HepG2 (cell line): ENCODE measurements at regions not wholly inside any gene's neighbourhood (a gene's known extent, or its start where the extent isn't known, plus 50 kb on each side); places are given as distances from the start of the nearest gene placed in this dataset.

Source experiments
- ATAC-seq: fragments of 200-7000 bp; cut with Tn5 transposase; 3 replicates; pipeline ENCODE4 v1.9.1; 2020; ENCODE audit warnings: mild to moderate bottlenecking, moderate library complexity
- BruUV-seq: library from RNA; stranded (reverse); fragments of 400-500 nt; replicated peaks from 2 replicates; lab custom pipeline; 2021; lab: Mats Ljungman, UMichigan
- CTCF ChIA-PET: fragments of 300-600 bp; formaldehyde crosslinking; extraction: SDS; loops from one replicate; lab custom pipeline; 2021; ENCODE audit warnings: low total read pairs, inconsistent platforms, low intra/inter-chr PET ratio; lab: Yijun Ruan, JAX
- POLR2A ChIA-PET: fragments of 350-600 bp; sonication (Branson Sonifier 250); formaldehyde crosslinking; loops from one replicate; lab custom pipeline; 2020; ENCODE audit warnings: antibody characterized with exemption, inconsistent platforms; lab: Yijun Ruan, JAX
- DNase-seq: peaks from one replicate; pipeline ENCODE4 v3.0.0-alpha.2; 2015; ENCODE audit warnings: low spot score
- FAIRE-seq: peaks from 3 replicates; lab custom pipeline; 2011; peaks lifted over from hg19 to GRCh38; lab: Jason Lieb, UNC
- H2AFZ ChIP-seq: one replicate; pipeline ENCODE4 v1.6.1; 2011; ENCODE audit warnings: low read length, inconsistent platforms
- H3K27ac ChIP-seq: fragments of 300-600 bp; 3 replicates; pipeline ENCODE4 v1.8.0; 2011; ENCODE audit warnings: mixed run types, mild to moderate bottlenecking, mixed read lengths, low read length, inconsistent platforms; ENCODE audit not compliant: insufficient read depth; ENCODE audit errors: extremely low read length
- H3K27me3 ChIP-seq, 2 experiments: fragments of 200-600 bp in 1 of 2; 2 replicates in 1 of 2; 3 replicates in 1 of 2; pipeline versions ENCODE4 v1.6.0 to v1.8.0; 2011; ENCODE audit warnings: low read length in 2 of 2, mild to moderate bottlenecking in 2 of 2, moderate library complexity in 2 of 2, inconsistent platforms in 1 of 2; ENCODE audit not compliant: insufficient read depth in 2 of 2, control insufficient read depth in 1 of 2
- H3K36me3 ChIP-seq, 2 experiments: fragments of 200-600 bp in 1 of 2; replicated peaks in 1 of 2; 2 replicates in 1 of 2; 3 replicates in 1 of 2; pipeline versions ENCODE4 v1.5.1 to v1.8.0; 2011; ENCODE audit warnings: low read length in 2 of 2, inconsistent platforms in 1 of 2; ENCODE audit not compliant: insufficient read depth in 2 of 2, control insufficient read depth in 1 of 2
- H3K4me1 ChIP-seq: 2 replicates; pipeline ENCODE4 v1.5.1; 2012; ENCODE audit warnings: low read length, inconsistent platforms; ENCODE audit not compliant: insufficient read depth
- H3K4me2 ChIP-seq: 2 replicates; pipeline ENCODE4 v1.6.0; 2011; ENCODE audit warnings: low read depth, low read length, inconsistent platforms
- H3K4me3 ChIP-seq, 3 experiments: fragments of 200-600 bp in 1 of 3; sonication (generic), shearing (Covaris generic) in 1 of 3; replicated peaks in 1 of 3; 2 replicates each; pipeline ENCODE4 v1.5.1; 2011 to 2016; ENCODE audit warnings: low read length in 3 of 3, inconsistent platforms in 2 of 3, low read depth in 2 of 3, mild to moderate bottlenecking in 2 of 3, control low read depth in 1 of 3, mixed read lengths in 1 of 3; ENCODE audit not compliant: insufficient read depth in 1 of 3
- H3K79me2 ChIP-seq: one replicate; pipeline ENCODE4 v1.6.1; 2011; ENCODE audit warnings: low read length, inconsistent platforms; ENCODE audit not compliant: insufficient read depth
- H3K9ac ChIP-seq: 2 replicates; pipeline ENCODE4 v1.6.0; 2011; ENCODE audit warnings: mild to moderate bottlenecking, low read depth, low read length, inconsistent platforms; ENCODE audit not compliant: insufficient read depth
- H3K9me3 ChIP-seq: 2 replicates; pipeline ENCODE4 v1.5.1; 2012; ENCODE audit warnings: mild to moderate bottlenecking, low read length
- H4K20me1 ChIP-seq: 2 replicates; pipeline ENCODE4 v1.6.0; 2011; ENCODE audit warnings: inconsistent platforms, mild to moderate bottlenecking, low read length, moderate library complexity; ENCODE audit not compliant: insufficient read depth
- CCAR2 ChIP-seq: fragments of 200-400 bp; formaldehyde crosslinking; optimal IDR thresholded peaks from 2 replicates; pipeline ENCODE3; 2018; ENCODE audit warnings: low read depth, mild to moderate bottlenecking, low read length, moderate library complexity
- HNF4A ChIP-seq: sonication (generic); formaldehyde crosslinking; IDR thresholded peaks from 2 replicates; pipeline ENCODE4 v1.4.0; 2020; ENCODE audit warnings: missing genetic modification reagents
- MBD4 ChIP-seq: IDR thresholded peaks from 2 replicates; pipeline ENCODE4 v1.6.1; 2012; ENCODE audit warnings: low read length, inconsistent platforms, borderline replicate concordance
- MED1 ChIP-seq: sonication (generic); formaldehyde crosslinking; IDR thresholded peaks from 2 replicates; pipeline ENCODE4 v1.4.0; 2020; ENCODE audit warnings: missing genetic modification reagents
- NFYB ChIP-seq: sonication (generic); formaldehyde crosslinking; IDR thresholded peaks from 2 replicates; pipeline ENCODE4 v1.4.0; 2020; ENCODE audit warnings: missing genetic modification reagents
- NR2C2 ChIP-seq: sonication (generic); formaldehyde crosslinking; IDR thresholded peaks from 2 replicates; pipeline ENCODE4 v1.4.0; 2020; ENCODE audit warnings: missing genetic modification reagents, mild to moderate bottlenecking, moderate library complexity, borderline replicate concordance
- ZNF251 ChIP-seq: sonication (generic); formaldehyde crosslinking; IDR thresholded peaks from 2 replicates; pipeline ENCODE4 v1.9.0; 2021; ENCODE audit warnings: mild to moderate bottlenecking, missing genetic modification reagents
- WGBS: methylation state at CpG from one replicate; pipeline ENCODE4 v1.1.6; 2017; ENCODE audit warnings: low lambda C conversion rate; 5-methylcytosine and 5-hydroxymethylcytosine counted together
- in situ Hi-C: cut with HindIII; loops from 2 replicates; pipeline ENCODE4 v1.10.0; 2017; ENCODE audit warnings: low pct_unique_long_range_greater_than_20kb; ENCODE audit not compliant: extremely low pct_ligation_motif_present
- intact Hi-C: fragments of 100-400 bp; cut with micrococcal nuclease; formaldehyde crosslinking; loops from one replicate; pipeline ENCODE4 v1.10.0; 2022; ENCODE audit not compliant: unreplicated experiment
- TF ChIP-seq, protein P1 (sequence below): sonication (generic); formaldehyde crosslinking; IDR thresholded peaks from 2 replicates; pipeline ENCODE4 v1.4.0; 2020; ENCODE audit warnings: missing genetic modification reagents
- TF ChIP-seq, protein P2 (sequence below): IDR thresholded peaks from 2 replicates; pipeline ENCODE4 v1.6.1; 2016
- TF ChIP-seq, protein P3 (sequence below): sonication (generic); formaldehyde crosslinking; IDR thresholded peaks from 2 replicates; pipeline ENCODE4 v1.5.1; 2020; ENCODE audit warnings: mild to moderate bottlenecking, missing genetic modification reagents, borderline replicate concordance
- TF ChIP-seq, protein P4 (sequence below): sonication (generic); formaldehyde crosslinking; IDR thresholded peaks from 2 replicates; pipeline ENCODE4 v1.4.0; 2020; ENCODE audit warnings: missing genetic modification reagents

DNA sequence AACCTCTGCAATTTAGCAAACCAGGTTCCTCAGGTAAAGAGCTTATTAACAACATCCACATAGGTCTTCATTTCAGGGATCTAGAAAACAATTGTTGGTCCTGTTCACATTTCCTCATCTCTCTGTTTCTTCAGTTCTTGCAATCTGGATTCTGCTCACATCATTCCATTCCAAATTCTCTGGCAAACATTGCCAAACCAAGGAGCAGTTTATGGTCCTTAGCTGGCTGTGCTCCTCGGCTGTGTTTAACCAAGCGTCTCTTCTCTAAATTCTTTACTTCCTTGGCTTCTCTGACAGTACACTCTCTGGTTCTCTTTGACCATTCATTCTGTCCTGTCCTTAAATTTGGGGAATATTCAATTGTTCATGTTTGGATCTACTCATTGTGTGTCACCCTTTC lies 65.8 kb upstream of the RANBP3L start (continued):
- TF ChIP-seq, protein P1, sequence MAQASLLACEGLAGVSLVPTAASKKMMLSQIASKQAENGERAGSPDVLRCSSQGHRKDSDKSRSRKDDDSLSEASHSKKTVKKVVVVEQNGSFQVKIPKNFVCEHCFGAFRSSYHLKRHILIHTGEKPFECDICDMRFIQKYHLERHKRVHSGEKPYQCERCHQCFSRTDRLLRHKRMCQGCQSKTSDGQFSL: no peak
- TF ChIP-seq, protein P2, sequence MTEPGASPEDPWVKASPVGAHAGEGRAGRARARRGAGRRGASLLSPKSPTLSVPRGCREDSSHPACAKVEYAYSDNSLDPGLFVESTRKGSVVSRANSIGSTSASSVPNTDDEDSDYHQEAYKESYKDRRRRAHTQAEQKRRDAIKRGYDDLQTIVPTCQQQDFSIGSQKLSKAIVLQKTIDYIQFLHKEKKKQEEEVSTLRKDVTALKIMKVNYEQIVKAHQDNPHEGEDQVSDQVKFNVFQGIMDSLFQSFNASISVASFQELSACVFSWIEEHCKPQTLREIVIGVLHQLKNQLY: no peak
- no peak for TF ChIP-seq MED1 (CRISPR knock-in tag)

DNA sequence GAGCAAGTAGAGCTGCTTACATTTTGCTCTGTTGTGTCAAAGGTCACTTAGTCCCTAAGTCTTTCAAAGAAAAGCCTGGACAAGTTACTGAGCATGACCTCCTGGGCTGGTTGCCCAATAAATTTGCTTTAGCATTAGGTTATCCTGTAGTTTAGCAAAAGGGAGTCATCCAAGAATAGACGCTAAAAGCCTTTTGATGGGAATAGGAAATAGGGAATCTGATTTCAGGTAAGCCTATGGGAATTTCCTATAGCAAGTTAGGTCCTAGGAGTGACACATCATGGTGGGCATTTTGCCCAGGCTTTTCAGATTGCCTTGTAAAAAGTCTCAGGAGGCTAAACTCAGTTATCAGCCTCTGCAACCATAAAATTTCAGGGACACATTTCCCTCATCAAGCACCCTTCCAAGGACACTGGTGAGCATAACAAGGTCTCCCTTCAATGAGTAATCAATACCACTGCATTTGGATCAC lies 67.6 kb upstream of the RANBP3L start:
- Histone ChIP-seq H3K36me3 (no peaks in the 10 kb centered on the region), H3K79me2 (no peaks in the 10 kb centered on the region), H3K4me1 (peaks cover 48% of the 10 kb centered on the region), H3K9me3 (no peaks in the 10 kb centered on the region), H4K20me1 (no peaks in the 10 kb centered on the region), H2AFZ (no peak overlapping the region), H3K27me3 (no peaks in the 10 kb centered on the region), H3K4me2 (no peak overlapping the region), H3K4me3 (no peak overlapping the region), H3K9ac (no peak overlapping the region)
- DNase-seq (no peak), FAIRE-seq (no peak)
- intact Hi-C loops: no loop called here
- CTCF ChIA-PET: no interaction called here
- BruUV-seq: no TSS peak
- POLR2A ChIA-PET: no interaction called here
- in situ Hi-C loops: no loop called here
- TF ChIP-seq NFYB (CRISPR knock-in tag): no peak
- TF ChIP-seq, protein P3, sequence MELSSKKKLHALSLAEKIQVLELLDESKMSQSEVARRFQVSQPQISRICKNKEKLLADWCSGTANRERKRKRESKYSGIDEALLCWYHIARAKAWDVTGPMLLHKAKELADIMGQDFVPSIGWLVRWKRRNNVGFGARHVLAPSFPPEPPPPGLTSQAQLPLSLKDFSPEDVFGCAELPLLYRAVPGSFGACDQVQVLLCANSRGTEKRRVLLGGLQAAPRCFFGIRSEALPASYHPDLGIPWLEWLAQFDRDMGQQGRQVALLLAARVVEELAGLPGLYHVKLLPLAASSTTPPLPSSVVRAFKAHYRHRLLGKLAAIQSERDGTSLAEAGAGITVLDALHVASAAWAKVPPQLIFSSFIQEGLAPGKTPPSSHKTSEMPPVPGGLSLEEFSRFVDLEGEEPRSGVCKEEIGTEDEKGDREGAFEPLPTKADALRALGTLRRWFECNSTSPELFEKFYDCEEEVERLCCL (CRISPR knock-in tag): no peak
- 0 out of 2 replicates have a peak, but pooled peaks have one; percentile 33 for TF ChIP-seq NR2C2 (CRISPR knock-in tag)
- TF ChIP-seq HNF4A (CRISPR knock-in tag): peak; percentile 16; the same call in 1 of the 2 replicates
- no peak for TF ChIP-seq CCAR2
- TF ChIP-seq MBD4: no peak
- TF ChIP-seq, protein P4, sequence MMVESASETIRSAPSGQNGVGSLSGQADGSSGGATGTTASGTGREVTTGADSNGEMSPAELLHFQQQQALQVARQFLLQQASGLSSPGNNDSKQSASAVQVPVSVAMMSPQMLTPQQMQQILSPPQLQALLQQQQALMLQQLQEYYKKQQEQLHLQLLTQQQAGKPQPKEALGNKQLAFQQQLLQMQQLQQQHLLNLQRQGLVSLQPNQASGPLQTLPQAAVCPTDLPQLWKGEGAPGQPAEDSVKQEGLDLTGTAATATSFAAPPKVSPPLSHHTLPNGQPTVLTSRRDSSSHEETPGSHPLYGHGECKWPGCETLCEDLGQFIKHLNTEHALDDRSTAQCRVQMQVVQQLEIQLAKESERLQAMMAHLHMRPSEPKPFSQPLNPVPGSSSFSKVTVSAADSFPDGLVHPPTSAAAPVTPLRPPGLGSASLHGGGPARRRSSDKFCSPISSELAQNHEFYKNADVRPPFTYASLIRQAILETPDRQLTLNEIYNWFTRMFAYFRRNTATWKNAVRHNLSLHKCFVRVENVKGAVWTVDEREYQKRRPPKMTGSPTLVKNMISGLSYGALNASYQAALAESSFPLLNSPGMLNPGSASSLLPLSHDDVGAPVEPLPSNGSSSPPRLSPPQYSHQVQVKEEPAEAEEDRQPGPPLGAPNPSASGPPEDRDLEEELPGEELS (CRISPR knock-in tag): 0 out of 2 replicates have a peak, but pooled peaks have one; percentile 16
- no peak for TF ChIP-seq ZNF251 (CRISPR knock-in tag)
- TF ChIP-seq, all 625 proteins: peak for 3
- no peak for ATAC-seq
- 13% methylated on average over 1 of the region's 1 CpG for WGBS
- H3K27ac ChIP-seq: no peak overlapping the region
